KMS-11 (cell line): ENCODE measurements at regions not wholly inside any gene's neighbourhood (a gene's known extent, or its start where the extent isn't known, plus 50 kb on each side); places are given as distances from the start of the nearest gene placed in this dataset.

ENCODE experiments used
- H2AFZ ChIP-seq: fragments of 200-600 bp; sonication (generic); 2 replicates; pipeline ENCODE4 v1.6.1; 2016; ENCODE audit warnings: antibody characterized with exemption, mixed run types, low read depth
- H3K27ac ChIP-seq: fragments of 200-600 bp; sonication (generic); 2 replicates; pipeline ENCODE4 v1.6.1; 2016; ENCODE audit warnings: mild to moderate bottlenecking, mixed run types
- H3K27me3 ChIP-seq: fragments of 200-600 bp; sonication (generic); 2 replicates; pipeline ENCODE4 v1.6.1; 2017; ENCODE audit warnings: mild to moderate bottlenecking, low read depth, mixed run types, moderate library complexity; ENCODE audit not compliant: insufficient read depth
- H3K36me3 ChIP-seq: fragments of 200-600 bp; sonication (generic); 2 replicates; pipeline ENCODE4 v1.6.1; 2017; ENCODE audit warnings: mild to moderate bottlenecking, mixed run types; ENCODE audit not compliant: insufficient read depth
- H3K4me1 ChIP-seq: fragments of 200-600 bp; sonication (generic); 2 replicates; pipeline ENCODE4 v1.6.1; 2016; ENCODE audit warnings: mild to moderate bottlenecking, low read depth, mixed run types; ENCODE audit not compliant: poor library complexity, severe bottlenecking
- H3K4me2 ChIP-seq: fragments of 200-600 bp; sonication (generic); 2 replicates; pipeline ENCODE4 v1.7.0; 2016; ENCODE audit warnings: mild to moderate bottlenecking, mixed run types
- H3K4me3 ChIP-seq: fragments of 200-600 bp; sonication (generic); IDR thresholded peaks from 2 replicates; pipeline ENCODE4 v1.6.1; 2017; ENCODE audit warnings: low read depth, low read length, mixed read lengths; ENCODE audit not compliant: insufficient read depth
- H3K79me2 ChIP-seq: fragments of 200-600 bp; sonication (generic); 2 replicates; pipeline ENCODE4 v1.6.1; 2016; ENCODE audit warnings: low read depth, mixed run types; ENCODE audit not compliant: insufficient read depth
- H3K9ac ChIP-seq: fragments of 200-600 bp; sonication (generic); 2 replicates; pipeline ENCODE4 v1.6.1; 2016; ENCODE audit warnings: mild to moderate bottlenecking, mixed run types
- H4K20me1 ChIP-seq: fragments of 200-600 bp; sonication (generic); 2 replicates; pipeline ENCODE4 v1.6.1; 2016; ENCODE audit warnings: mild to moderate bottlenecking, mixed run types; ENCODE audit not compliant: insufficient read depth
- TF ChIP-seq, protein P1 (sequence below): fragments of 200-600 bp; sonication (generic); conservative IDR thresholded peaks from 2 replicates; pipeline ENCODE4 v1.6.1; 2017; ENCODE audit warnings: low read depth, mild to moderate bottlenecking, antibody characterized with exemption, low read length, moderate library complexity, mixed read lengths

DNA sequence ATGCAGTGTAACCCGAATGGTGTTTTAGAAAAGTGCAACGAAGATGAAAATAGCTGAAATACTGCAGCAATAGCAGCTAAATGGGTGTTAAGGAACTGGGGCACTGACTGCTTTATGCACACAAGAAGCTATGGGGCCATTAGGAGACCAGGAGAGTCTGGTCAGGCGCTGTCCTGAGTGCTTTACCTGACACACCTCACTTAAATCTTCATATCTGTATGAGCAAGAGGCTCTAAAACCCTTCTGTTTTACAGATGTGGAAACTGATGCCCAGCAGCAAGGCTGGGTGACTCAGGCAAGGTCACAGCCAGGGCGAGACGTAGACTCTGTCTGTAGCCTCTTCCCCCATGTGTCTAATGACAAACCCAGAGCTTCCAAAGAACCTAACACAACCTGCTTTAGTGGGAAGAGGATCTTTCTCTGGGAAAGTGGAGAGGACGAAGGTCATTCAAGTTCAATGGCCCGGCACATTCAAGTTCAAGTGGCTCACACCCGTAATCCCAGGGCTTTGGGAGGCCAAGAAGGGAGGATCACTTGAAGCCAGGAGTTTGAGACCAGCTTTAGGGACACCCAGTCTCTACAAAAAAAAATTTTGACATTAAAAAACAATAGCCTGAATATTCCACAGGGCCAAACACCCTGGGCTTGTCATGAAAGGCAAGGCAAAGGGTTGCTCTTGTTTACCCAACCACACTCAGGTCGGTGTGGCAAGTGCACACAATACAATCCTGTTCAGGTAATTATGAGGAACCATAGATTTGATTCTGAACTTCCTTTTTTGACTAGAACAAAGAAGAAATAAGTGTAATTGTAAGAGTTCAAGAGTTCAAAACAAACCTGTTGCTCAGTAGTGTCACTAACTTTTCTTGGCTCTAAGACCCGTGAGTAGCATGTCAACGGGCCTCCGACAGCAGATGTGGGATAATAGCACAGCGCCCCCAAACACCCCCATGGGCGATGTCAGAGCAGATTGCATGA is 53.7 kb upstream of the KLF6 start:
- no peaks in the 10 kb centered on the region for H3K36me3 ChIP-seq
- TF ChIP-seq, protein P1, sequence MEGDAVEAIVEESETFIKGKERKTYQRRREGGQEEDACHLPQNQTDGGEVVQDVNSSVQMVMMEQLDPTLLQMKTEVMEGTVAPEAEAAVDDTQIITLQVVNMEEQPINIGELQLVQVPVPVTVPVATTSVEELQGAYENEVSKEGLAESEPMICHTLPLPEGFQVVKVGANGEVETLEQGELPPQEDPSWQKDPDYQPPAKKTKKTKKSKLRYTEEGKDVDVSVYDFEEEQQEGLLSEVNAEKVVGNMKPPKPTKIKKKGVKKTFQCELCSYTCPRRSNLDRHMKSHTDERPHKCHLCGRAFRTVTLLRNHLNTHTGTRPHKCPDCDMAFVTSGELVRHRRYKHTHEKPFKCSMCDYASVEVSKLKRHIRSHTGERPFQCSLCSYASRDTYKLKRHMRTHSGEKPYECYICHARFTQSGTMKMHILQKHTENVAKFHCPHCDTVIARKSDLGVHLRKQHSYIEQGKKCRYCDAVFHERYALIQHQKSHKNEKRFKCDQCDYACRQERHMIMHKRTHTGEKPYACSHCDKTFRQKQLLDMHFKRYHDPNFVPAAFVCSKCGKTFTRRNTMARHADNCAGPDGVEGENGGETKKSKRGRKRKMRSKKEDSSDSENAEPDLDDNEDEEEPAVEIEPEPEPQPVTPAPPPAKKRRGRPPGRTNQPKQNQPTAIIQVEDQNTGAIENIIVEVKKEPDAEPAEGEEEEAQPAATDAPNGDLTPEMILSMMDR, result no peak
- H3K4me3 ChIP-seq, result no peak overlapping the region
- no peak overlapping the region for H3K4me2 ChIP-seq
- H3K4me1 ChIP-seq, result peaks cover 14% of the 10 kb centered on the region
- H3K9ac ChIP-seq, result no peak overlapping the region
- H3K79me2 ChIP-seq, result no peaks in the 10 kb centered on the region
- no peak overlapping the region for H2AFZ ChIP-seq
- H3K27me3 ChIP-seq, result no peaks in the 10 kb centered on the region
- H3K27ac ChIP-seq, result no peak overlapping the region
- no peaks in the 10 kb centered on the region for H4K20me1 ChIP-seq

DNA sequence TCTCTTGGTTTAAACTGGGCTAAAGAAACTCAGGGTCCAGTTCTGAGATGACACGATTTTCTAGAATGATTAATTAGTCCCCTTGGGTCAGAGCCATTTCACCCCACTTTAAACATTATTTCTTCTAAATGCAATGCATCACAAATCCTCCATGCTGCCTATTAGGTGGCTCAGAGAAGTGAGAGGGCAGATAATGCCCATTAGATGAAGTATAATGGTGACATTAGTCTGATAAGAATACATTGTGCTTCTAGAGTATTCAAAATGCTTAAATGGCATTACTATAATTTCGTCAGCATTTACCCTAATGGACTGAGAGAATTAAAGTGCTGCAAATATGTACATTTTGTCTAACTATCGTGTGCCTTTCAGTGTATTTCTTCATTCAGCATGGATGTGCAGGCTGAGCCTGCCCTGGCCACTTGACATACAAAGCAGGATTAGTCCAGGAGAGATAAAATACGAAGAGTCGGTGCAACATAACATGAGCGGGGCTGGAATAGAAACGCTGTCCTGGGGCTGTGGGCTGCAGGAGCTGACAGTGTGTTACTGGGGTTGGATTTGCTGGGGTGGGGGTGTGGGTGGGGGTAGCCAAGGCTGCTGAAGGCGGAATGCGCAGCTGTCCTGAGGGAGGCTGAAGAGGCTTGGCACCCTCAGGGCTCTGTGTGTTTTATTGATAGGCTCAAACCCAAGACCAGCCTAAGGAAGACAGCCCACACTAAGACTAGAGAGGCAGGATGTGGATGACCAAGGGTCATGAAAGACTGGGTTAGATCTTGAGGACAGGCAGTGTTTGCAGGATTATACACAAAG is 52.8 kb upstream of the KLF6 start:
- Histone ChIP-seq H3K9ac (no peak overlapping the region), H2AFZ (no peak overlapping the region)

GRCh38 chr10:3836222-3836820 is 51.3 kb upstream of the KLF6 start:
- H3K9ac ChIP-seq, result no peak overlapping the region
- no peak overlapping the region for H3K27ac ChIP-seq
- H3K79me2 ChIP-seq, result no peaks in the 10 kb centered on the region
- no peak overlapping the region for H3K4me3 ChIP-seq
- H3K27me3 ChIP-seq, result no peaks in the 10 kb centered on the region
- TF ChIP-seq, protein P1, result no peak
- H3K4me2 ChIP-seq, result peak overlapping the region; percentile 33
- H3K36me3 ChIP-seq, result no peaks in the 10 kb centered on the region
- H3K4me1 ChIP-seq, result peaks cover 33% of the 10 kb centered on the region
- H4K20me1 ChIP-seq, result no peaks in the 10 kb centered on the region
- H2AFZ ChIP-seq, result no peak overlapping the region

More for the DNA sequence above, 52.8 kb upstream of the KLF6 start:
- Histone ChIP-seq H3K36me3 (no peaks in the 10 kb centered on the region), H3K4me1 (peaks cover 18% of the 10 kb centered on the region), H3K4me2 (no peak overlapping the region), H3K4me3 (no peak overlapping the region), H3K27ac (no peak overlapping the region), H3K79me2 (no peaks in the 10 kb centered on the region), H3K27me3 (no peaks in the 10 kb centered on the region), H4K20me1 (no peaks in the 10 kb centered on the region)
- TF ChIP-seq, protein P1, result no peak

DNA sequence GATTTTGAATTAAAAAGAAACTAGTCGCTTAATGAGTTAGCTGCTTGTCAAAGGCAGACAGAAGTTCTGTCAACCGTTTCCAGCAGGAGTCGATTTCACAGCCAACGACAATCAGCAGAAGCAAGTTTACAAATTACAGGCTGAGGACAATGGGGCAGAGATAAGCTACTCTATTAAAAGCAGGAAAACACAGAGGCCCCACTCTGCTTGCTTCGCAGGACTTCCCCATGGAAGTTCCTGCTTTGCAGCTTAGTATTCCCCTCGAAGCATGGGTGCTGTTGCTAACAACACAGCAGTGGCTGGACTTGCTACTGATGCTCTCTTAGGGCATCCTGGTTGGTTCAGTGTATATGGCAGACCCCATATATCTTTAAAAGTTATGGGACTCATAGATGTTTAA is 50.8 kb upstream of the KLF6 start:
- Histone ChIP-seq H2AFZ (no peak overlapping the region), H3K4me3 (no peak overlapping the region), H3K79me2 (no peaks in the 10 kb centered on the region), H3K9ac (no peak overlapping the region), H4K20me1 (no peaks in the 10 kb centered on the region), H3K4me1 (peaks cover 38% of the 10 kb centered on the region), H3K36me3 (no peaks in the 10 kb centered on the region), H3K4me2 (peak overlapping the region; percentile 33; the same call in 1 of the 2 replicates), H3K27ac (no peak overlapping the region), H3K27me3 (no peaks in the 10 kb centered on the region)
- TF ChIP-seq, protein P1, result no peak
